GM12891 (cell line): ENCODE measurements at regions not wholly inside any gene's neighbourhood (a gene's known extent, or its start where the extent isn't known, plus 50 kb on each side); places are given as distances from the start of the nearest gene placed in this dataset.

Source experiments
- DNase-seq: peaks from one replicate; pipeline ENCODE4 v3.0.0; 2011; ENCODE audit warnings: low spot score; ENCODE audit not compliant: insufficient read length
- FAIRE-seq: peaks from 2 replicates; lab custom pipeline; 2011; peaks lifted over from hg19 to GRCh38; lab: Jason Lieb, UNC
- PAX5 ChIP-seq: IDR thresholded peaks from 2 replicates; pipeline ENCODE4 v1.6.1; 2011; ENCODE audit warnings: low read length, moderate library complexity, mild to moderate bottlenecking; ENCODE audit not compliant: insufficient read depth, severe bottlenecking
- POLR2A ChIP-seq: IDR thresholded peaks from 2 replicates; pipeline ENCODE4 v1.6.1; 2011; ENCODE audit warnings: low read depth, low read length, control low read depth
- POLR2AphosphoS5 ChIP-seq: IDR thresholded peaks from 2 replicates; pipeline ENCODE4 v1.6.1; 2011; ENCODE audit warnings: low read depth, low read length, control low read depth
- POU2F2 ChIP-seq: IDR thresholded peaks from 2 replicates; pipeline ENCODE4 v1.6.1; 2011; ENCODE audit warnings: low read depth, mild to moderate bottlenecking, control low read depth, low read length, moderate library complexity
- SPI1 ChIP-seq: IDR thresholded peaks from 2 replicates; pipeline ENCODE4 v1.6.1; 2011; ENCODE audit warnings: low read depth, low read length, control low read depth
- TAF1 ChIP-seq: IDR thresholded peaks from 2 replicates; pipeline ENCODE4 v1.6.1; 2011; ENCODE audit warnings: low read depth, low read length, control low read depth

- FAIRE-seq: no peak
Measured at GRCh38 chr1:186531561-186532165, 70.7 kb upstream of the PDC start.

GRCh38 chr1:186530109-186530508 is 69.2 kb upstream of the PDC start:
- TF ChIP-seq PAX5 (no peak), POU2F2 (no peak), POLR2A (no peak), POLR2AphosphoS5 (no peak), SPI1 (no peak)
- no peak for DNase-seq
- FAIRE-seq: no peak

More at GRCh38 chr1:186531561-186532165, 70.7 kb upstream of the PDC start:
- TF ChIP-seq POU2F2 (no peak), SPI1 (no peak), POLR2A (no peak), PAX5 (no peak), TAF1 (no peak), POLR2AphosphoS5 (no peak)
- DNase-seq: no peak

DNA sequence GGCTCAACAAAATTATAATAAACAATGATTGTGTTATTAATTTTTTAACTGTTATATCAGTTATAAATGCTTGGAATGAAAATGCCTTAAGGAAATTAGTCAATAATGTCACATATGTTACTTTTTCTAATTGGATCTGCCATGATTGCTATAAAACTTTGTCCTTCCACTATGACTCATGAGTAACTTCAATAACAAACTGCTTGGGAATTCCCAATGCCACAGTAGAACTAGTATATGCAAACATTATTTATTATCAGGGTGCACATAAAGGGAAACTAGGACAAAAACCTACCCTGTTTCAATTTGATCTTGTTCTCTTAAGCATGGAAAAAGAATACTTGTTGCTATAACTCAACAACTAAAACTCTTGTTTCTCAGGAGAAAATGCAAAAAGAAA is 59.1 kb upstream of the PDC start:
- no peak for FAIRE-seq
- no peak for DNase-seq
- TF ChIP-seq PAX5 (no peak), POLR2AphosphoS5 (no peak), POU2F2 (no peak), POLR2A (no peak), SPI1 (no peak), TAF1 (no peak)

GRCh38 chr1:186518822-186519381 is 58.0 kb upstream of the PDC start:
- DNase-seq (no peak), FAIRE-seq (peak; percentile 50)
- TF ChIP-seq TAF1 (no peak), POLR2A (no peak), SPI1 (no peak), POU2F2 (no peak), PAX5 (no peak), POLR2AphosphoS5 (no peak)

- no peak for FAIRE-seq
- DNase-seq: no peak
- TF ChIP-seq TAF1: no peak
- TF ChIP-seq POLR2AphosphoS5: no peak
- TF ChIP-seq PAX5: no peak
- no peak for TF ChIP-seq POLR2A
- no peak for TF ChIP-seq POU2F2
- no peak for TF ChIP-seq SPI1
Measured at GRCh38 chr1:186518395-186518794, 57.5 kb upstream of the PDC start.

DNA sequence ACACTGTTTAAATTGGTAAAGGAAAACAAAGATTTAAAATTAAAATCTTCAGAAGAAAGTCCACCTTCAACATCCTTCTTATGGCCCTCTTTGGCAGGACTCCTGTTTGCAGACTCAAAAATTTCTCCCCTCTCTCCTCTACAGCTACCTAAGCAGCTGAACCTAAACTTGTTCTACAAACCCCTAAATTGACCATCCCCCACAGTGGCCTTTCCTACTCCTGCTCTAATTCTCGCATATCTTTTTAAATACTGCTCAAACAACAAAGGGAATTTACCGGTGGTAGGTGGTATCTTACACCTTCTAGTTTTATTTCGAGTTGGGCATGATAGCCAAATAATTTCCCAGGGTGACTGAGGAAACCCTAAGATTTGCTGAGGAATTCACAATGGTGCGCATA is 53.5 kb upstream of the PDC start:
- TF ChIP-seq SPI1 (no peak), TAF1 (no peak), PAX5 (no peak), POLR2A (no peak), POU2F2 (no peak), POLR2AphosphoS5 (no peak)
- DNase-seq (no peak), FAIRE-seq (no peak)

DNA sequence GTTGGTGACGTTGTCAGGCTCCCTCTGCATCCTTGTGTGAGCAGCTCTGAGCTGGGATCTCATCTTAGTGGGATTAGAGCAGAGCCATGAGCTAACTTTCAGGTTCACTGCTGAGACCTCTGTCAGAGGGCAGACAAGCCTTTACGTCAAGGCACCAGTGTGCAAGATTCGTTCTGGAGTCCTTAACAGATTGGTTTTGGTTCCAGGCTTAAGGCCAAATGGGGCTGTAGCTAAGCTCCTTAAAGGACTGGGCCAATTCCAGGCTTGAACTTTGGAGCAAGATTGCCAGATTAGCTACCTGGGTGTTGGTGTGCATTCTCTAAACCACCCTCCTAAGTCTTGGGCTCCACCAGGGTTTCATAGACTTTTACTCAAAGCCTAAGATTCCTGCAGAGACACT is 52.6 kb upstream of the PDC start:
- FAIRE-seq (no peak), DNase-seq (no peak)
- TF ChIP-seq PAX5: no peak
- no peak for TF ChIP-seq TAF1
- no peak for TF ChIP-seq POLR2A
- no peak for TF ChIP-seq POU2F2
- no peak for TF ChIP-seq SPI1
- TF ChIP-seq POLR2AphosphoS5: no peak

DNA sequence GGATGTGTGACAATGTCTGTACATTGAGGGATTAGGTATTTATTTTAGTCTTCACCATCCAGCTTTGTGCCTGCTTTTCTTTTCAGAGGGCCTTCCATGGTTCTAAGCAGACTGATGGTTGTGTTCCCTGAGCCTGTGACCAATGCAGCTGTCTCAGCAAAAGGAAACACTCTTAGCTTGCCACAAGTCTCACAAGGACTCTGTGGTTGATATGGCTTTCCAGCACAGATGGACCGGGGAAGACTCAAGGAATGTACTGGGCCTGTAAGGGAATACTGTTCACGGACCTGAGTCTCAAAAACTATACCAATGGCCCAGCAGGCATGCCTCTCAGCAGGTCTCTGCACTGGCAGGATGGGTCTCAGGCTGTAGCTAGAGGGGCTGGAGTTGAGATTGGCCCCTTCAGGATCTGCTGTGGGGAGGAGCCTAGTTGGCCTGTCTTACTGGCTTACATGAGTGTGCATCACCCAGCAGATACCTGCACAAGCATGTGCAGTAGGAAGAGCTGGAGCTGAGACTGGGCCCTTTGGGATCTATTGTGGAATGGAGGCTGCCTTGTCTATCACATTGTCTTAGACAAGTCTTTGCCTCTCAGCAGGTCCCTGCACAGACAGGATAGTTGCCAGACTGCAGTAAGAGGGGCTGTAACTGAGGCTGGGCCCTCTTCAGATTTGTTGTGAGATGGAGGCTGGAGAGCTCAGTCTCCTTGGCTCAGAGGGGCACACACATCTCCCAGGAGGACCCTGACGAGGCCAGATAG is 52.0 kb upstream of the PDC start:
- DNase-seq (no peak), FAIRE-seq (no peak)
- TF ChIP-seq PAX5 (no peak), POLR2A (no peak), POLR2AphosphoS5 (no peak), POU2F2 (no peak), SPI1 (no peak), TAF1 (no peak)

- FAIRE-seq (no peak), DNase-seq (no peak)
Measured at GRCh38 chr1:186511761-186512637, 51.1 kb upstream of the PDC start.

More at GRCh38 chr1:186511761-186512637, 51.1 kb upstream of the PDC start:
- no peak for TF ChIP-seq POU2F2
- TF ChIP-seq POLR2A: no peak
- no peak for TF ChIP-seq SPI1
- no peak for TF ChIP-seq POLR2AphosphoS5
- no peak for TF ChIP-seq PAX5
- no peak for TF ChIP-seq TAF1
